ENCODE measurements at regions not wholly inside any gene's neighbourhood (a gene's known extent, or its start where the extent isn't known, plus 50 kb on each side); places are given as distances from the start of the nearest gene placed in this dataset.

DNA sequence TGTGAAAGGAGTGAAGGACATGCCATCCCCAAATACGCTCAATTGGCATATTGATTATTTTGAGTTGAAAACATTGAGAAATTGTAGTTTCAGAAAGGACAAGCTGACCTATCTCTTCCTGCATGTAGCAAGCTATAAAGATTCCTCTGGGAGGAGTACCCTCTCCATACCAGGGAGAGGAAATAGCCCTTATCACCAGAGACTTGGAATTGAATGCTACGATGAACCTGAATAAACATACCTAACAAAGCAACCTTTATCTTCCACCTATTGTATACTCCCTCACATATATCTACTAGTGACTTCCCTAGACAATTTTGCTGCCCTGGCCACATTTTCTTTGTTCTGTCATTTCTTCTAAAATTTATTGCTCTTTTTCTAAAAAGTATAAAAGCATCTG lies 150.2 kb upstream of the EEPD1 start:
- no peaks in the 10 kb centered on the region for H3K9me3 ChIP-seq (ENCODE audit: control insufficient read depth, low read length)
- intact Hi-C loops (cut with DNase I): no loop called here
- 86 to 88% methylated on average over 2 of the region's 2 CpGs for WGBS, 2 donors
- DNase-seq: no peak
- H3K27ac ChIP-seq (ENCODE audit: low read depth in 1 of 2, low read length in 2 of 2): no peak overlapping the region
- no peak for ATAC-seq (ENCODE audit: low FRiP score)
- H3K27me3 ChIP-seq (ENCODE audit: control insufficient read depth in 1 of 2, insufficient read depth in 2 of 2, low read length in 1 of 2): no peaks in the 10 kb centered on the region
- no peaks in the 10 kb centered on the region for H3K36me3 ChIP-seq (ENCODE audit: control insufficient read depth in 1 of 2, insufficient read depth in 2 of 2, low read length in 1 of 2)
- H3K4me1 ChIP-seq (ENCODE audit: control insufficient read depth in 1 of 2, insufficient read depth in 2 of 2, low read length in 2 of 2): no peaks in the 10 kb centered on the region
- no peak overlapping the region for H3K4me3 ChIP-seq (ENCODE audit: low read length in 2 of 2)

DNA sequence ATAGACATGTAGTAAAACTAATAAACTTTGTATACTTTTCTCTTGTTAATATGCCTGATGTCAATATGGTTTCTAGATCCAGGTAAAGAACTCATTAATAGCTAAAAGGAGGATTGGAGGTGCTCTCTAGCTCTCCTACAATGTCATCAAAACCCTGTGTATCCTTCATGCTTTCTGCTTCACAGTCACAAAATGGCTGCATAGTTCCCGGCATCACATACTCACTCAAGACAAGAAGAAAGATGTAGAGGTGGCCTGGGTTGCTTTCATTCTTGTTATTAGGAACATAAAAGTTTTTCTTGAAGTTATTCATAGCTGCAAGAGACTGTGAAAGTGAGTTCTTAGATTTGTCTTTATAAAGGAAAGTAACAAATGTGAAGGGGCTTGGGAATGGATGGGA lies 149.7 kb upstream of the EEPD1 start:
- H3K36me3 ChIP-seq (ENCODE audit: control insufficient read depth in 1 of 2, insufficient read depth in 2 of 2, low read length in 1 of 2): no peaks in the 10 kb centered on the region
- no peaks in the 10 kb centered on the region for H3K4me1 ChIP-seq (ENCODE audit: control insufficient read depth in 1 of 2, insufficient read depth in 2 of 2, low read length in 2 of 2)
- WGBS, 2 donors: 98% methylated on average over 1 of the region's 1 CpG
- DNase-seq: no peak
- no peak overlapping the region for H3K27ac ChIP-seq (ENCODE audit: low read depth in 1 of 2, low read length in 2 of 2)
- intact Hi-C loops (cut with DNase I): no loop called here
- no peak overlapping the region for H3K4me3 ChIP-seq (ENCODE audit: low read length in 2 of 2)
- H3K27me3 ChIP-seq (ENCODE audit: control insufficient read depth in 1 of 2, insufficient read depth in 2 of 2, low read length in 1 of 2): no peaks in the 10 kb centered on the region
- ATAC-seq (ENCODE audit: low FRiP score): no peak
- no peaks in the 10 kb centered on the region for H3K9me3 ChIP-seq (ENCODE audit: control insufficient read depth, low read length)

DNA sequence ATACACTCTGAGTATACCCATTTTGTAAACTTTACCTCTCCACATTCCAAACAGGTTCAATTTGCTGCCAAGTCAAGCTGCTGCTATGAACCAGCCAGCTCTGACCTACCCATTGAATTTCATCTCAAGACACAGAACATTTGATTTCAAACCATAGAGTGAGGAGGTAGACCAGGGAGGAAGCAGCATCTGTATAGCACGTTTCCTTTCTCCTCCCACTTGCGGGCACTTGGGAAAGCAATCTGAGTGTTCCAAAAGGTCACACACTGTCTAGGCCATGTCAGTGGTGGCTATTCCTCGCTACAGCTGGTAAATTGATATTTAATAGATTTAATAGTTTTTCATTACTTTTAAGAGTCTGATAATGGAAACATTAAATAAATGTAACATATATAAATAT lies 147.8 kb upstream of the EEPD1 start:
- no peak for ATAC-seq (ENCODE audit: low FRiP score)
- intact Hi-C loops (cut with DNase I): no loop called here
- H3K4me3 ChIP-seq (ENCODE audit: low read length in 2 of 2): no peak overlapping the region

DNA sequence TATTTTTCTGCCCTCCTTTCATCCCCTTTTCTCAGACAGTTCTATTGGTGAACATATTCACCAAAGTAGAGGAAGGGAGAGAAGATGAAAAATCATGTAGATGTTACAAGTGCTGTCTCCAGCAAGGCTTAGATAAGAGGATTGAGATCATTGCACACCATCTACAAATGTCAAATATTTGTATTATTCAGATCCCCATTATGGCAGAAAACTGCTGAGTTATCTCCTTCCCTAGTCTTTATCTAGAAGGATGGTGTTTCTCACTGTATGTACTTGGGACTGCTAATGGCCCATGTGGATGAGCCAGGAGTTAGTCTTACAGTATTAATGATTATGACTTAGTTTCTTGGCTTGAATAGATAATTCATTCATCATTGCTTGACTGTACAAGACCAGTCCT lies 147.2 kb upstream of the EEPD1 start:
- Histone ChIP-seq H3K27me3 (ENCODE audit: control insufficient read depth in 1 of 2, insufficient read depth in 2 of 2, low read length in 1 of 2) (no peaks in the 10 kb centered on the region), H3K36me3 (ENCODE audit: control insufficient read depth in 1 of 2, insufficient read depth in 2 of 2, low read length in 1 of 2) (no peaks in the 10 kb centered on the region), H3K4me1 (ENCODE audit: control insufficient read depth in 1 of 2, insufficient read depth in 2 of 2, low read length in 2 of 2) (no peaks in the 10 kb centered on the region), H3K27ac (ENCODE audit: low read depth in 1 of 2, low read length in 2 of 2) (no peak overlapping the region), H3K4me3 (ENCODE audit: low read length in 2 of 2) (no peak overlapping the region), H3K9me3 (ENCODE audit: control insufficient read depth, low read length) (no peaks in the 10 kb centered on the region)
- intact Hi-C loops (cut with DNase I): no loop called here
- ATAC-seq (ENCODE audit: low FRiP score): no peak
- DNase-seq: no peak

More for the DNA sequence above, 147.8 kb upstream of the EEPD1 start:
- H3K27me3 ChIP-seq (ENCODE audit: control insufficient read depth in 1 of 2, insufficient read depth in 2 of 2, low read length in 1 of 2): no peaks in the 10 kb centered on the region
- H3K4me1 ChIP-seq (ENCODE audit: control insufficient read depth in 1 of 2, insufficient read depth in 2 of 2, low read length in 2 of 2): no peaks in the 10 kb centered on the region
- H3K36me3 ChIP-seq (ENCODE audit: control insufficient read depth in 1 of 2, insufficient read depth in 2 of 2, low read length in 1 of 2): no peaks in the 10 kb centered on the region
- H3K9me3 ChIP-seq (ENCODE audit: control insufficient read depth, low read length): no peaks in the 10 kb centered on the region
- no peak for DNase-seq
- WGBS, 2 donors: 84 to 88% methylated on average over 3 of the region's 3 CpGs
- no peak overlapping the region for H3K27ac ChIP-seq (ENCODE audit: low read depth in 1 of 2, low read length in 2 of 2)

DNA sequence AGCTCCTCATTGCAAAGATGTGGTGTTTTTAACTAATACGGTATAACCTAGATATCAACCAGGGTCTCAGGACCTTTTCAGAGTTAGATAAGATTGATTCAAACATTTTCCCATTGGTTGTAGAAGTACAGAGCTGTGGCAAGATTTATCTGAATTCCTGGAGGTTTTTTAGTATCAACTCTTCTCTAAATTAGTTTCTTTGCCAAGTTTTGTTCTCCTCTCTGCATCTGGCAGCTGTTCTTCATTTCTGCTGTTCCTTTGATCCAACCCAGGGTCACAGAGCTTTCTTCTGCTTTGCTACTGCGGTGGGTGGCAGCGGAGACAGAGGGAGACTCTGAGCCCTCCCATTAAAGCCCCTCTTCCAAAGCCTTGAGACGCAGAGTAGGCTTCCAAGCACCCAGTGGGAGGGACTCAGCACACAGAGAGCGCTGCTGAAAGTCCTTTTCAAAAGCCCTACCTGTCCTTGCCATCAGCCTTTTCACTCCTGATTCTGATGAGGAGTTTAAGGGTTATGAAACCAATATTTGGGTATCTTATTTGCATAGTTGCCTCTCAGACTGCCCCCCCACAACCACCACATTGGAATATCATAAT lies 146.3 kb upstream of the EEPD1 start:
- 86 to 88% methylated on average over 5 of the region's 5 CpGs for WGBS, 2 donors
- DNase-seq: no peak
- Histone ChIP-seq H3K36me3 (ENCODE audit: control insufficient read depth in 1 of 2, insufficient read depth in 2 of 2, low read length in 1 of 2) (no peaks in the 10 kb centered on the region), H3K4me3 (ENCODE audit: low read length in 2 of 2) (no peak overlapping the region), H3K27ac (ENCODE audit: low read depth in 1 of 2, low read length in 2 of 2) (no peak overlapping the region), H3K9me3 (ENCODE audit: control insufficient read depth, low read length) (no peaks in the 10 kb centered on the region), H3K4me1 (ENCODE audit: control insufficient read depth in 1 of 2, insufficient read depth in 2 of 2, low read length in 2 of 2) (no peaks in the 10 kb centered on the region), H3K27me3 (ENCODE audit: control insufficient read depth in 1 of 2, insufficient read depth in 2 of 2, low read length in 1 of 2) (no peaks in the 10 kb centered on the region)
- no peak for ATAC-seq (ENCODE audit: low FRiP score)
- intact Hi-C loops (cut with DNase I): no loop called here

DNA sequence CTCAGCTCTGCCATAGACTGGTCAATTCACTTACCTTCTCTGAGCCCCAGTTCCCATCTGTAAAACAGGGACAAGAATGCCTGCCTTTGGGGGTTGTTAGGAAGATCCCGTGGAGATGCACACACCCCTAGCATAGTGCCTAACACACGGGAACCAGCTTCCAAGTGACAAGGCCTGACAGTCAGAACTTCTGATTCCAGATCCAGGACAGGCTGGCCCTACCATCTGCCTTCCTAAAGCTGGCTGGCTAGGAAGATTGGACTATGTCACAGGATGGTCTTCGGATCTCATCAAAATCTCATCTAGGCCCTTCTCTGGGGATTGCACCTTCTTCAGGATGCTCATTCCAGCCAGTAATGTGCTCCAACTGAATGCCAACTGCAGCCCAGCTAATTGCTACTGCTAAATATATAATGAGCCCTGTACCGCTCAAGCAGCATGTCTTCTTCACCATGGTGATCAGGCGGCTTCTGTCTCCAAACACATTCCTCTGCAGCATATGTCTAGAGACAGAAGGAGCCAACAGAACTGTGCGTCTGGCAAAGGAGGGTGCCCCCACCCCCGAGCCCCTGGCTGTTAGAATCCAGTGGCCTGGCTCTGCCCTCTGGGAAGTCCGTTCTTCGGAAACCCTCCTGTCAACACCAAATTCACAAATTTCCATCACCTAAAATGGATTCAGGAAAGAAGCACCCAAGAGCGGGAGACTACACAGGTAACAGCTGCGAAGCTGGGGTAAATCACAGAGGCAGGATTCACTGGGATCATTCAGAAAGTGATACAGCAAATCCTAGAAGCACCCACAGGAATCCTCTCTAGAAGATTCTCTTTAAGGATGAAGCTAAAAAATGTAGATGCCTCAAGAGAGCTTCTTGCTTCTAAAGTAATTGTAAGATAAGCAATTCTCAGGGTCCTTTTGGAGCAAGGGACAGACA lies 142.1 kb upstream of the EEPD1 start:
- Histone ChIP-seq H3K4me1 (ENCODE audit: control insufficient read depth in 1 of 2, insufficient read depth in 2 of 2, low read length in 2 of 2) (no peaks in the 10 kb centered on the region), H3K27me3 (ENCODE audit: control insufficient read depth in 1 of 2, insufficient read depth in 2 of 2, low read length in 1 of 2) (no peaks in the 10 kb centered on the region), H3K36me3 (ENCODE audit: control insufficient read depth in 1 of 2, insufficient read depth in 2 of 2, low read length in 1 of 2) (no peaks in the 10 kb centered on the region), H3K4me3 (ENCODE audit: low read length in 2 of 2) (no peak overlapping the region), H3K27ac (ENCODE audit: low read depth in 1 of 2, low read length in 2 of 2) (no peak overlapping the region), H3K9me3 (ENCODE audit: control insufficient read depth, low read length) (no peaks in the 10 kb centered on the region)
- DNase-seq (no peak), ATAC-seq (ENCODE audit: low FRiP score) (no peak)
- intact Hi-C loops (cut with DNase I): no loop called here
- WGBS, 2 donors: 90 to 93% methylated on average over 11 of the region's 11 CpGs

DNA sequence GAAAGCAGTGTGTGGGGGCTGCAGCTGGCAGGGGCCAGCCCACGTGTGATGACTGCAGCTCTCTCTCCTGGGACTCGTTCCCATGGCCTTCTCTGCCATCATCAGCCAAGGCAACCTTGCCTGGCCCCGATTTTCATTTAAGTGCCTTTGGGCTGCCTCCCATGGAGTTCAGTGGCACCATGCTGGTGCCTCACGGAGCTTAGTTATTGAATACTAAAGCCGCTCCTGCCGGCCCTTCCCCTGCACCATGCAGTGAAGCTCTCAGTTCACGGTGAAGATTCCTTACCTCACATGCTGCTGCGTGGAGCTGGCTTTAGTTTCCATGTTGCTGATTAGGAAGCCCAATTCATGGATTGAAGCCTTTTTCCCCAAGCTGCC lies 141.5 kb upstream of the EEPD1 start:
- intact Hi-C loops (cut with DNase I): no loop called here
- no peak for ATAC-seq (ENCODE audit: low FRiP score)
- no peaks in the 10 kb centered on the region for H3K9me3 ChIP-seq (ENCODE audit: control insufficient read depth, low read length)
- H3K4me1 ChIP-seq (ENCODE audit: control insufficient read depth in 1 of 2, insufficient read depth in 2 of 2, low read length in 2 of 2): no peaks in the 10 kb centered on the region
- no peak for DNase-seq
- H3K27ac ChIP-seq (ENCODE audit: low read depth in 1 of 2, low read length in 2 of 2): no peak overlapping the region
- no peak overlapping the region for H3K4me3 ChIP-seq (ENCODE audit: low read length in 2 of 2)
- WGBS, 2 donors: 67 to 70% methylated on average over 8 of the region's 8 CpGs
- H3K36me3 ChIP-seq (ENCODE audit: control insufficient read depth in 1 of 2, insufficient read depth in 2 of 2, low read length in 1 of 2): no peaks in the 10 kb centered on the region
- H3K27me3 ChIP-seq (ENCODE audit: control insufficient read depth in 1 of 2, insufficient read depth in 2 of 2, low read length in 1 of 2): no peaks in the 10 kb centered on the region

DNA sequence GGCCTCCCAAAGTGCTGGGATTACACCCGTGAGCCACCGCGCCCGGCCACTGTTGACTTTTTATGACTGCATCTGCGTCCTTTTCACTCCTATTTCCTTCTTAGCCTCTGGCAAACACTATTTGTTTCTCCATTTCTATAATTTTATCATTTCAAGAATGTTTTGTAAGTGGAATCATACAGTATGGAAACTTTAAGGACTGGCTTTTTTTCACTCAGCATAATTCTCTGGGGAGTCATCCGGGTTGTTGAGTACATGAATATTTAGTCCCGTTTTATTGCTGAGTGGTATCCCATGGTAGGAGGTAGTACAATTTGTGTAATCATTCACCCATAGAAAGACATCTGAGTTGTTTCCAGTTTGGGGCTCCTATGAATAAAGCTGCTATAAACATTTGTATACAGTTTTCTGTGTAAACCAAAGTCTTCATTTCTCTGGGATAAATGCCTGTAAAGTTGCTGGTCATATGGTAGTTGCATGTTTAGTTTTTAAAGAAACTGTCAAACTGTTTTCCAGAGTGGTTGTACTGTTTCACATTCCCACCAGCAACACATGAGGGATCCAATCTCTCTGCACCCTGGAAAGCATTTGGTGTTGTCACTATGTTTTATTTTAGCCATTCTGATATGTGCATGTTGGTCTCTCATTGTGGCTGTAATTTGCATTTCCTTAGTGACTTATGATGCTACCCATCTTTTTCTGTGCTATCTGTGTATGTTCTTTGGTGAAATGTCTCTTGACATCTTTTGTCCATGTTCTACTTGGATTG lies 139.6 kb upstream of the EEPD1 start:
- WGBS, 2 donors: 94 to 95% methylated on average over 7 of the region's 7 CpGs
- no peak for ATAC-seq (ENCODE audit: low FRiP score)
- H3K36me3 ChIP-seq (ENCODE audit: control insufficient read depth in 1 of 2, insufficient read depth in 2 of 2, low read length in 1 of 2): no peaks in the 10 kb centered on the region
- intact Hi-C loops (cut with DNase I): no loop called here
- DNase-seq: no peak
- no peaks in the 10 kb centered on the region for H3K27me3 ChIP-seq (ENCODE audit: control insufficient read depth in 1 of 2, insufficient read depth in 2 of 2, low read length in 1 of 2)
- H3K27ac ChIP-seq (ENCODE audit: low read depth in 1 of 2, low read length in 2 of 2): no peak overlapping the region
- no peak overlapping the region for H3K4me3 ChIP-seq (ENCODE audit: low read length in 2 of 2)
- no peaks in the 10 kb centered on the region for H3K9me3 ChIP-seq (ENCODE audit: control insufficient read depth, low read length)
- H3K4me1 ChIP-seq (ENCODE audit: control insufficient read depth in 1 of 2, insufficient read depth in 2 of 2, low read length in 2 of 2): no peaks in the 10 kb centered on the region
